ENCODE measurements at regions not wholly inside any gene's neighbourhood (a gene's known extent, or its start where the extent isn't known, plus 50 kb on each side); places are given as distances from the start of the nearest gene placed in this dataset.

DNA sequence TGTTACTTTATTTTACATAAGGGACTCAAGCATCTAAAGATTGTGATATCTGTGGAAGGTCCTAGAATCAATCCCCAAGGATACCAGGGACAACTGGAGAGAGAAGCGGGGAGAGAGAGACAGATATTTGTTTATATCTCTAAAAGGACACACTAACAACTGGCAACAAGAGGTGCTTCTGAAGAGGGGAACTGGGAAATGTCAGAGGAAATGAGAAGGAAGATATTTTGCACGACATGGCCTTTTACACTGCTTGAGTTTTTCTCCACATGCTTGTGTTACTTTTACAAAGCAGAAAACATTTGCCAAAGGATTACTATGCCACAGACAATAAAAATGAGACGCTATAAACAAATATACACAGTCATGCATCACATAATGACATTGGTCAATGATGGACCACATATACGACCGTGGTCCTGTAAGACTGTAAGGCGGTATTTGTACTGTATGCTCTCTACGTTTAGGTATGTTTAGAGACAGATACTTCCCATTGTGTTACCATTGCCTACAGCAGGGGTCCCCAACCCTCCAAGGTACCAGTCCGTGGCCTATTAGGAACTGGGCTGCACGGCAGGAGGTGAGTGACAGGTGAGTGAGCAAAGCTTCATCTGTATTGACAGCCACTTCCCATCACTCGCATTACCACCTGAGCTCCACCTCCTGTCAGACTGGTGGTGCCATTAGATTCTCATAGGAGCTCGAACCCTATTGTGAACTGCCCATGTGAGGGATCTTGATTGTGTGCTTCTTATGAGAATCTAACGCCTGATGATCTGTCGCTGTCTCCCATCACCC is 64.6 kb upstream of the PTPN1 start:
- H3K4me1 ChIP-seq (ENCODE audit: control insufficient read depth, extremely low read depth, insufficient read depth, low read length): peaks cover 13% of the 10 kb centered on the region
- no peaks in the 10 kb centered on the region for H3K36me3 ChIP-seq (ENCODE audit: control insufficient read depth in 2 of 2, extremely low read depth in 1 of 2, insufficient read depth in 2 of 2, low read length in 2 of 2)
- no peaks in the 10 kb centered on the region for H4K20me1 ChIP-seq (ENCODE audit: control insufficient read depth, extremely low read depth, insufficient read depth, low read length)
- no peak overlapping the region for H3K27ac ChIP-seq (ENCODE audit: control insufficient read depth, insufficient read depth, low read length)
- H3K9me3 ChIP-seq (ENCODE audit: control insufficient read depth, low read depth, low read length): no peaks in the 10 kb centered on the region
- DNase-seq (ENCODE audit: low read depth, low spot score) (no peak), FAIRE-seq (no peak)
- no peak overlapping the region for H3K4me2 ChIP-seq (ENCODE audit: control insufficient read depth, extremely low read depth, insufficient read depth, low read depth, low read length)
- dilution Hi-C loops (cut with MboI; ENCODE audit: extremely low pct_ligation_motif_present, low sequenced_read_pairs): no loop called here
- H3K9me1 ChIP-seq (ENCODE audit: control insufficient read depth, extremely low read depth, insufficient read depth, low read length): peaks cover 2% of the 10 kb centered on the region
- no peak overlapping the region for H3K4me3 ChIP-seq (ENCODE audit: control insufficient read depth in 2 of 3, extremely low read depth in 1 of 3, insufficient read depth in 2 of 3, low read depth in 1 of 3, low read length in 3 of 3)
- no peaks in the 10 kb centered on the region for H3K27me3 ChIP-seq (ENCODE audit: control insufficient read depth, extremely low read depth, insufficient read depth, low read length)
- no peak overlapping the region for H3K9ac ChIP-seq (ENCODE audit: control insufficient read depth, extremely low read depth, insufficient read depth, low read length)
- no peaks in the 10 kb centered on the region for H3K79me2 ChIP-seq (ENCODE audit: control insufficient read depth, insufficient read depth, low read length)
- TF ChIP-seq EZH2 (IDR thresholded peaks at IDR 0.05; ENCODE audit: low read length): no peak
- TF ChIP-seq, protein P1, sequence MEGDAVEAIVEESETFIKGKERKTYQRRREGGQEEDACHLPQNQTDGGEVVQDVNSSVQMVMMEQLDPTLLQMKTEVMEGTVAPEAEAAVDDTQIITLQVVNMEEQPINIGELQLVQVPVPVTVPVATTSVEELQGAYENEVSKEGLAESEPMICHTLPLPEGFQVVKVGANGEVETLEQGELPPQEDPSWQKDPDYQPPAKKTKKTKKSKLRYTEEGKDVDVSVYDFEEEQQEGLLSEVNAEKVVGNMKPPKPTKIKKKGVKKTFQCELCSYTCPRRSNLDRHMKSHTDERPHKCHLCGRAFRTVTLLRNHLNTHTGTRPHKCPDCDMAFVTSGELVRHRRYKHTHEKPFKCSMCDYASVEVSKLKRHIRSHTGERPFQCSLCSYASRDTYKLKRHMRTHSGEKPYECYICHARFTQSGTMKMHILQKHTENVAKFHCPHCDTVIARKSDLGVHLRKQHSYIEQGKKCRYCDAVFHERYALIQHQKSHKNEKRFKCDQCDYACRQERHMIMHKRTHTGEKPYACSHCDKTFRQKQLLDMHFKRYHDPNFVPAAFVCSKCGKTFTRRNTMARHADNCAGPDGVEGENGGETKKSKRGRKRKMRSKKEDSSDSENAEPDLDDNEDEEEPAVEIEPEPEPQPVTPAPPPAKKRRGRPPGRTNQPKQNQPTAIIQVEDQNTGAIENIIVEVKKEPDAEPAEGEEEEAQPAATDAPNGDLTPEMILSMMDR (optimal IDR thresholded peaks at IDR 0.05 in 1 of 3, IDR thresholded peaks at IDR 0.05 in 1 of 3, conservative IDR thresholded peaks at IDR 0.05 in 1 of 3; ENCODE audit: extremely low read depth in 1 of 3, insufficient read depth in 2 of 3, low read length in 3 of 3): no peak
- no peak overlapping the region for H2AFZ ChIP-seq (ENCODE audit: control insufficient read depth, low read length)

DNA sequence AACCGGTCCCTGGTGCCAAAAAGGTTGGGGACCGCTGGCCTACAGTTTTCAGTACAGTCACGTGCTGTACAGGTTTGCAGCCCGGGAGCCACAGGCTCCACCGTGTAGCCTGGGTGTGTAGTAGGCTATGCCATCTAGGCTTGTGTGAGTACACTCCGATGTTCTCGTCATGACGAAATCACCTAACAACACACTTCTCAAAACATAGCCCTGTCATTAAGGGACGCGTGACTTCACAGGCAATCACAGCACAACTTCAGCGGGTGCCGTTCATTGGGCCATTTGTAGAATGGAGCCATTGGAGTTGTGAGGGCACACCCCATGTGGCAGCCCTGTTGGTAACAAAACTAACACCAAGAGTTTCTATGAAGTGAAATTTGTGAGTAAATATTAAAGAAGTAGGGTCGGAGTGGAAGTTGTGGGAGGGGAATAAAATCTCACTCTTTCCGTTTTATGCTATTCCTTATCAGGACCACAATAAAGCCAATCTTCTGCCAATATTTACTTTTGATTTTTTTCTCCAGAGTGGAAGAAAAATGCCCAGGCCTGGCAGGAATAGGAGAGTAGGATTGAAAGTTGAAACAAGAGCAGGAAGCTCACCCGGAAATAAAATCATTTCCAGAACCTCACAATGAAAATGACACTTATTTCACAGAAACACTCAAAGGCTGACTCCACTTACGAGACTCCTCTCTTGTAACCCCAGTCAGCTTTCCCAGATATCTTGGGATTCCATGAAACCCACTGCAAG is 63.7 kb upstream of the PTPN1 start:
- no peak for FAIRE-seq
- H4K20me1 ChIP-seq (ENCODE audit: control insufficient read depth, extremely low read depth, insufficient read depth, low read length): no peaks in the 10 kb centered on the region
- dilution Hi-C loops (cut with MboI; ENCODE audit: extremely low pct_ligation_motif_present, low sequenced_read_pairs): no loop called here
- no peaks in the 10 kb centered on the region for H3K79me2 ChIP-seq (ENCODE audit: control insufficient read depth, insufficient read depth, low read length)
- no peak overlapping the region for H3K4me3 ChIP-seq (ENCODE audit: control insufficient read depth in 2 of 3, extremely low read depth in 1 of 3, insufficient read depth in 2 of 3, low read depth in 1 of 3, low read length in 3 of 3)
- H3K9me3 ChIP-seq (ENCODE audit: control insufficient read depth, low read depth, low read length): no peaks in the 10 kb centered on the region
- DNase-seq (ENCODE audit: low read depth, low spot score): no peak
- TF ChIP-seq, protein P1 (optimal IDR thresholded peaks at IDR 0.05 in 1 of 3, IDR thresholded peaks at IDR 0.05 in 1 of 3, conservative IDR thresholded peaks at IDR 0.05 in 1 of 3; ENCODE audit: extremely low read depth in 1 of 3, insufficient read depth in 2 of 3, low read length in 3 of 3): no peak
- TF ChIP-seq EZH2 (IDR thresholded peaks at IDR 0.05; ENCODE audit: low read length): no peak
- peaks cover under 1% of the 10 kb centered on the region for H3K9me1 ChIP-seq (ENCODE audit: control insufficient read depth, extremely low read depth, insufficient read depth, low read length)
- no peak overlapping the region for H3K4me2 ChIP-seq (ENCODE audit: control insufficient read depth, extremely low read depth, insufficient read depth, low read depth, low read length)
- no peaks in the 10 kb centered on the region for H3K27me3 ChIP-seq (ENCODE audit: control insufficient read depth, extremely low read depth, insufficient read depth, low read length)
- no peaks in the 10 kb centered on the region for H3K36me3 ChIP-seq (ENCODE audit: control insufficient read depth in 2 of 2, extremely low read depth in 1 of 2, insufficient read depth in 2 of 2, low read length in 2 of 2)
- no peak overlapping the region for H3K9ac ChIP-seq (ENCODE audit: control insufficient read depth, extremely low read depth, insufficient read depth, low read length)
- peaks cover 3% of the 10 kb centered on the region for H3K4me1 ChIP-seq (ENCODE audit: control insufficient read depth, extremely low read depth, insufficient read depth, low read length)
- H2AFZ ChIP-seq (ENCODE audit: control insufficient read depth, low read length): no peak overlapping the region
- H3K27ac ChIP-seq (ENCODE audit: control insufficient read depth, insufficient read depth, low read length): no peak overlapping the region

All from keratinocyte (primary cell).